GM12891 (cell line): ENCODE measurements at regions not wholly inside any gene's neighbourhood (a gene's known extent, or its start where the extent isn't known, plus 50 kb on each side); places are given as distances from the start of the nearest gene placed in this dataset.

Experiments used
- POLR2A ChIP-seq: IDR thresholded peaks from 2 replicates; pipeline ENCODE4 v1.6.1; 2011; ENCODE audit warnings: low read depth, low read length, control low read depth
- POLR2AphosphoS5 ChIP-seq: IDR thresholded peaks from 2 replicates; pipeline ENCODE4 v1.6.1; 2011; ENCODE audit warnings: low read depth, low read length, control low read depth
- POU2F2 ChIP-seq: IDR thresholded peaks from 2 replicates; pipeline ENCODE4 v1.6.1; 2011; ENCODE audit warnings: low read depth, mild to moderate bottlenecking, control low read depth, low read length, moderate library complexity
- TAF1 ChIP-seq: IDR thresholded peaks from 2 replicates; pipeline ENCODE4 v1.6.1; 2011; ENCODE audit warnings: low read depth, low read length, control low read depth

DNA sequence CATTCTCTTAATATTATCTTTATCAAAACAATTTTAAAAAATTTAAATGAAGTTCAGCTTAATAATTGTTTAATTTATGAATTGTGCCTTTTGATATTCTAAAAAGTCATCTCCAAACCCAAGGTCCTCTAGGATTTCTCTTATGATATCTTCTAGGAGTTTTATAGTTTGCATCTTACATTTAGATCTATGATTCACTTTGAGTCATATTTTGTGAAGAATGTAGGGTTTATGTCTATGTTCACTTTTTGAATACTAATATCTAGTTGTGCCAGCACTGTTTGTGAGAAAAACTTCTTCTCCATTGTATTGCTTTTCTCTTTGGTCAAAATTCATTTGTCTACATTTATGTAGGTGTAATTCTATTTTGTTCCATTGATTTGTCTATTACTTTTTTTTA, 1068.4 kb upstream of the SPRY2 start:
- TF ChIP-seq POLR2AphosphoS5 (no peak), POLR2A (no peak), TAF1 (no peak), POU2F2 (no peak)
